ENCODE measurements at regions not wholly inside any gene's neighbourhood (a gene's known extent, or its start where the extent isn't known, plus 50 kb on each side); places are given as distances from the start of the nearest gene placed in this dataset.
A peak's percentile ranks its signal among the peaks of the same experiment; 100 is the strongest.
"Not testable (repeated sequence)": the region's sequence is repeated elsewhere in the genome, so short reads cannot be mapped to it uniquely, and the experiment has no call there.

- H3K27ac ChIP-seq (ENCODE audit: insufficient read depth in 1 of 2, low read depth in 1 of 2, low read length in 2 of 2, poor library complexity in 1 of 2, severe bottlenecking in 2 of 2) = no peak overlapping the region
- H3K4me3 ChIP-seq (ENCODE audit: control insufficient read depth in 1 of 7, extremely low read depth in 1 of 7, insufficient read depth in 4 of 7, low read depth in 2 of 7, low read length in 6 of 7) = no peak overlapping the region
- H3K4me1 ChIP-seq (ENCODE audit: control extremely low read depth in 1 of 4, control insufficient read depth in 4 of 4, insufficient read depth in 4 of 4, low read length in 3 of 4) = no peaks in the 10 kb centered on the region
- H3K27me3 ChIP-seq (replicated peaks in 2 of 5; ENCODE audit: control insufficient read depth in 4 of 5, insufficient read depth in 5 of 5, low read length in 4 of 5) = no peaks in the 10 kb centered on the region
- DNase-seq = no peak
- no peaks in the 10 kb centered on the region for H3K36me3 ChIP-seq (ENCODE audit: control insufficient read depth in 4 of 4, insufficient read depth in 4 of 4, low read length in 3 of 4)
- CTCF ChIA-PET = no interaction called here
- WGBS (ENCODE audit: insufficient coverage) = no CpG with 5 or more reads among the region's 1 CpG
- POLR2A ChIA-PET = no interaction called here
- no peaks in the 10 kb centered on the region for H3K9me3 ChIP-seq (ENCODE audit: control extremely low read depth in 1 of 5, control insufficient read depth in 4 of 5, insufficient read depth in 2 of 5, low read depth in 1 of 5, low read length in 4 of 5)
These were observed 58.1 kb downstream of the TUBA3C start for GRCh38 chr13:19123502-19123901.

DNA sequence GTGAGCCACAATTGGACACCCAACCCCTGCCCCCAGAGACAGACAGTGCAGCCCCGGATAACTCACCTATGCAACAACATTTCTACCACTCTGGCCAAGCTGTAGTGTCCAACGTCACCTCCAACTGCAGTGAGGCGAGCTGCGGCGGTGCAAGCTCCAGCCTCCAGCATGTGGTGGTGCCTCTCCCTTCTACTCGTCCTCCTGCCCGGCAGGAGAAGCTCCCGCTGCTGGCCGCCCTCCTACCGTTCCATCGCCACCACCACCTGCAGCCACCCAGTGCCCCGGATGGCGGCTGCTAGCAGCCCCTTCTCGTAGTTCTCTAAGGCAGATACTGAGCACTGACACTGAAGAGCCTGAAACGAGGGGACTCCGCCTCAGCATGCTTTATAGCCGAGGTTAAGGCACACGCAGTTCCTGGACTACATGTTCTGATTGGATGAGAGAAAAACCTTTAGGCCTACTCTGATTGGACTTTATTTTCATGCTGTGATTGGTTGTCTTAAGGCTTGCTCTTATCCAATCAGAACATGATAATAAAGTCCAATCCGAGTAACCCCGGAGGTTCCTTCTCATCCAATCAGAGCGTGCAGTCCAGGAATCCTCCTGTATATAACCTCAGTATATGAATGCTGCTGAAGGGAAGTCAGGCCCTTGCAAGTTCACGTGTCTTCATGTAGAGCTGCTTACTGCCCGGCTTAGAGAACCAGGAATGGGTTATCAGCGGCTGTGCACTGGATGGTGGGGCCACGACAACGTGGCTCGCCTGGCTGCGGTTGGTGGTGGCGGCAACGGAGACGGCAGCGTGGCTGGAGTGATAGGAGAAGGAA is 63.5 kb downstream of the TUBA3C start:
- Histone ChIP-seq H3K36me3 (ENCODE audit: control insufficient read depth in 4 of 4, insufficient read depth in 4 of 4, low read length in 3 of 4) (no peaks in the 10 kb centered on the region), H3K4me3 (ENCODE audit: control insufficient read depth in 1 of 7, extremely low read depth in 1 of 7, insufficient read depth in 4 of 7, low read depth in 2 of 7, low read length in 6 of 7) (no peak overlapping the region), H3K27me3 (replicated peaks in 2 of 5; ENCODE audit: control insufficient read depth in 4 of 5, insufficient read depth in 5 of 5, low read length in 4 of 5) (no peaks in the 10 kb centered on the region), H3K4me1 (ENCODE audit: control extremely low read depth in 1 of 4, control insufficient read depth in 4 of 4, insufficient read depth in 4 of 4, low read length in 3 of 4) (no peaks in the 10 kb centered on the region), H3K27ac (ENCODE audit: insufficient read depth in 1 of 2, low read depth in 1 of 2, low read length in 2 of 2, poor library complexity in 1 of 2, severe bottlenecking in 2 of 2) (no peak overlapping the region), H3K9me3 (ENCODE audit: control extremely low read depth in 1 of 5, control insufficient read depth in 4 of 5, insufficient read depth in 2 of 5, low read depth in 1 of 5, low read length in 4 of 5) (peaks cover 0 to 11% (median 0%) of the 10 kb centered on the region in 5 experiments)
- WGBS (ENCODE audit: insufficient coverage) = 88% methylated on average over 26 of the region's 32 CpGs
- POLR2A ChIA-PET = no interaction called here
- no peak for DNase-seq
- CTCF ChIA-PET = no interaction called here

DNA sequence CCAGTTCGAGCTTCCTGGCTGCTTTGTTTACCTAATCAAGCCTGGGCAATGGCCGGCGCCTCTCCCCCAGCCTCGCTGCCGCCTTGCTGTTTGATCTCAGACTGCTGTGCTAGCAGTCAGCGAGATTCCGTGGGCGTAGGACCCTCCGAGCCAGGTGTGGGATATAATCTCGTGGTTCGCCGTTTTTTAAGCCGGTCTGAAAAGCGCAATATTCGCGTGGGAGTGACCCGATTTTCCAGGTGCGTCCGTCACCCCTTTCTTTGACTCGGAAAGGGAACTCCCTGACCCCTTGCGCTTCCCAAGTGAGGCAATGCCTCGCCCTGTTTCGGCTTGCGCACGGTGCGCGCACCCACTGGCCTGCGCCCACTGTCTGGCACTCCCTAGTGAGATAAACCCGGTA is 72.4 kb downstream of the TUBA3C start:
- H3K4me3 ChIP-seq (ENCODE audit: control insufficient read depth in 1 of 7, extremely low read depth in 1 of 7, insufficient read depth in 4 of 7, low read depth in 2 of 7, low read length in 6 of 7); H3K9me3 ChIP-seq (ENCODE audit: control extremely low read depth in 1 of 5, control insufficient read depth in 4 of 5, insufficient read depth in 2 of 5, low read depth in 1 of 5, low read length in 4 of 5); H3K27ac ChIP-seq (ENCODE audit: insufficient read depth in 1 of 2, low read depth in 1 of 2, low read length in 2 of 2, poor library complexity in 1 of 2, severe bottlenecking in 2 of 2); POLR2A ChIA-PET; H3K27me3 ChIP-seq (replicated peaks in 2 of 5; ENCODE audit: control insufficient read depth in 4 of 5, insufficient read depth in 5 of 5, low read length in 4 of 5); DNase-seq; CTCF ChIA-PET; H3K36me3 ChIP-seq (ENCODE audit: control insufficient read depth in 4 of 4, insufficient read depth in 4 of 4, low read length in 3 of 4); H3K4me1 ChIP-seq (ENCODE audit: control extremely low read depth in 1 of 4, control insufficient read depth in 4 of 4, insufficient read depth in 4 of 4, low read length in 3 of 4): not testable (repeated sequence)
- WGBS (ENCODE audit: insufficient coverage) = 80% methylated on average over 8 of the region's 29 CpGs

DNA sequence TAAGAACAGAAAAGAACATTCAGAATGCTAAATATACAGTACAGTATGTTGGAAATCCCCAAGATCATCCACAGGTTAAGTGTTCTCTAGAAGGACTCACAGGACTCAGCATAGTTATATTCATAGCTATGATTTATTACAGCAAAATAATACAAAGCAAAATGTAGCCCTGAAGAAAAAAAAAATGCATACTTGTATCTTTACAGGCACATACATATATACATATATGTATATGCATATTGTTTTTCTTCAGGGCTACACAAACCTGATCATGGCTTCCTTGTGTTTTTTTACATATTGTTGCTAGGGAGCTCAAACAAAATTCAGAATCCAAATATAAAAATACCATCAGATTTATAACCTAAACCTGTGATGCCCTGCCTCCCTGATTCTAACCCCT is 78.5 kb downstream of the TUBA3C start:
- Histone ChIP-seq H3K27me3 (replicated peaks in 2 of 5; ENCODE audit: control insufficient read depth in 4 of 5, insufficient read depth in 5 of 5, low read length in 4 of 5) (no peaks in the 10 kb centered on the region), H3K27ac (ENCODE audit: insufficient read depth in 1 of 2, low read depth in 1 of 2, low read length in 2 of 2, poor library complexity in 1 of 2, severe bottlenecking in 2 of 2) (no peak overlapping the region), H3K36me3 (ENCODE audit: control insufficient read depth in 4 of 4, insufficient read depth in 4 of 4, low read length in 3 of 4) (no peaks in the 10 kb centered on the region), H3K9me3 (ENCODE audit: control extremely low read depth in 1 of 5, control insufficient read depth in 4 of 5, insufficient read depth in 2 of 5, low read depth in 1 of 5, low read length in 4 of 5) (peaks cover 0 to 2% (median 0%) of the 10 kb centered on the region in 5 experiments), H3K4me3 (ENCODE audit: control insufficient read depth in 1 of 7, extremely low read depth in 1 of 7, insufficient read depth in 4 of 7, low read depth in 2 of 7, low read length in 6 of 7) (no peak overlapping the region), H3K4me1 (ENCODE audit: control extremely low read depth in 1 of 4, control insufficient read depth in 4 of 4, insufficient read depth in 4 of 4, low read length in 3 of 4) (no peaks in the 10 kb centered on the region)
- POLR2A ChIA-PET = interaction anchor here (0.7 kb wide), 1 partner anchor 9 kb away, joined by 4 read pairs; no protein-coding TSS in a partner anchor
- CTCF ChIA-PET = no interaction called here
- no peak for DNase-seq

GRCh38 chr13:19093369-19093768 is 88.3 kb downstream of the TUBA3C start:
- no peak for DNase-seq
- ChIA-PET CTCF (no interaction called here), POLR2A (no interaction called here)
- no CpG with 5 or more reads among the region's 1 CpG for WGBS (ENCODE audit: insufficient coverage)
- Histone ChIP-seq H3K27me3 (replicated peaks in 2 of 5; ENCODE audit: control insufficient read depth in 4 of 5, insufficient read depth in 5 of 5, low read length in 4 of 5) (no peaks in the 10 kb centered on the region), H3K4me1 (ENCODE audit: control extremely low read depth in 1 of 4, control insufficient read depth in 4 of 4, insufficient read depth in 4 of 4, low read length in 3 of 4) (no peaks in the 10 kb centered on the region), H3K9me3 (ENCODE audit: control extremely low read depth in 1 of 5, control insufficient read depth in 4 of 5, insufficient read depth in 2 of 5, low read depth in 1 of 5, low read length in 4 of 5) (peaks cover 0 to 29% (median 0%) of the 10 kb centered on the region in 5 experiments), H3K4me3 (ENCODE audit: control insufficient read depth in 1 of 7, extremely low read depth in 1 of 7, insufficient read depth in 4 of 7, low read depth in 2 of 7, low read length in 6 of 7) (no peak overlapping the region), H3K36me3 (ENCODE audit: control insufficient read depth in 4 of 4, insufficient read depth in 4 of 4, low read length in 3 of 4) (no peaks in the 10 kb centered on the region), H3K27ac (ENCODE audit: insufficient read depth in 1 of 2, low read depth in 1 of 2, low read length in 2 of 2, poor library complexity in 1 of 2, severe bottlenecking in 2 of 2) (no peak overlapping the region)

DNA sequence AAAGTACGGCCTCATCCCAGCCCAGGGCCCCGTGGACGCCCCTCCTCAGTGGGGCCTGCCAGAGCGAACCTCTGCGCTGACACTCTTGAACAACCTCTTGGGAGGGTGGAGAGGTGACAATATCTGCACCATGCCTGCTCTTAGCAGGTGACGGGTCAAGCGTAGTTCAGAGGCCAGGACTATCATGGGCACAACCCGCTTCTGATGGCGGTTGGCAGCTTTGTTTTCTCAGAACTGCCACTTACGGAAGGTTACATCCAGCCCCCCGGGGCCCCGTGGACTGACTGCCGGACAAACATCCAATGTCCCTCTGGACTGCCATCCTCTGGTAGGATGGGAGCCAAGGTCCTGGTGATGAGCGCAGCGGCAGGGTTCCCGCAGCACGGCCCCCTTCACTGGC is 91.1 kb downstream of the TUBA3C start:
- 96% methylated on average over 17 of the region's 17 CpGs for WGBS (ENCODE audit: insufficient coverage)
- Histone ChIP-seq H3K9me3 (ENCODE audit: control extremely low read depth in 1 of 5, control insufficient read depth in 4 of 5, insufficient read depth in 2 of 5, low read depth in 1 of 5, low read length in 4 of 5) (peaks cover 0 to 33% (median 0%) of the 10 kb centered on the region in 5 experiments), H3K36me3 (ENCODE audit: control insufficient read depth in 4 of 4, insufficient read depth in 4 of 4, low read length in 3 of 4) (no peaks in the 10 kb centered on the region), H3K27ac (ENCODE audit: insufficient read depth in 1 of 2, low read depth in 1 of 2, low read length in 2 of 2, poor library complexity in 1 of 2, severe bottlenecking in 2 of 2) (no peak overlapping the region), H3K4me1 (ENCODE audit: control extremely low read depth in 1 of 4, control insufficient read depth in 4 of 4, insufficient read depth in 4 of 4, low read length in 3 of 4) (no peaks in the 10 kb centered on the region), H3K4me3 (ENCODE audit: control insufficient read depth in 1 of 7, extremely low read depth in 1 of 7, insufficient read depth in 4 of 7, low read depth in 2 of 7, low read length in 6 of 7) (no peak overlapping the region), H3K27me3 (replicated peaks in 2 of 5; ENCODE audit: control insufficient read depth in 4 of 5, insufficient read depth in 5 of 5, low read length in 4 of 5) (no peaks in the 10 kb centered on the region)
- CTCF ChIA-PET = no interaction called here
- no peak for DNase-seq
- POLR2A ChIA-PET = no interaction called here

- no peak overlapping the region for H3K27ac ChIP-seq (ENCODE audit: insufficient read depth in 1 of 2, low read depth in 1 of 2, low read length in 2 of 2, poor library complexity in 1 of 2, severe bottlenecking in 2 of 2)
- DNase-seq = peak in 2 of 3 donors; percentile 19 to 25
- 62% methylated on average over 10 of the region's 10 CpGs for WGBS (ENCODE audit: insufficient coverage)
- CTCF ChIA-PET = no interaction called here
- no peaks in the 10 kb centered on the region for H3K27me3 ChIP-seq (replicated peaks in 2 of 5; ENCODE audit: control insufficient read depth in 4 of 5, insufficient read depth in 5 of 5, low read length in 4 of 5)
- H3K4me3 ChIP-seq (ENCODE audit: control insufficient read depth in 1 of 7, extremely low read depth in 1 of 7, insufficient read depth in 4 of 7, low read depth in 2 of 7, low read length in 6 of 7) = no peak overlapping the region
- no peaks in the 10 kb centered on the region for H3K4me1 ChIP-seq (ENCODE audit: control extremely low read depth in 1 of 4, control insufficient read depth in 4 of 4, insufficient read depth in 4 of 4, low read length in 3 of 4)
- H3K9me3 ChIP-seq (ENCODE audit: control extremely low read depth in 1 of 5, control insufficient read depth in 4 of 5, insufficient read depth in 2 of 5, low read depth in 1 of 5, low read length in 4 of 5) = peaks cover 0 to 40% (median 0%) of the 10 kb centered on the region in 5 experiments
- POLR2A ChIA-PET = no interaction called here
- H3K36me3 ChIP-seq (ENCODE audit: control insufficient read depth in 4 of 4, insufficient read depth in 4 of 4, low read length in 3 of 4) = no peaks in the 10 kb centered on the region
These were observed 92.3 kb downstream of the TUBA3C start for GRCh38 chr13:19089315-19089714.

All from common myeloid progenitor, CD34-positive (primary cell).